ENCODE measurements at regions not wholly inside any gene's neighbourhood (a gene's known extent, or its start where the extent isn't known, plus 50 kb on each side); places are given as distances from the start of the nearest gene placed in this dataset.

- TF ChIP-seq ZNF335 (tag by site-specific recombination; conservative IDR thresholded peaks at IDR 0.05) (no peak), HIC1 (tag by site-specific recombination; IDR thresholded peaks at IDR 0.05) (no peak), ZNF2 (tag by site-specific recombination; IDR thresholded peaks at IDR 0.05) (peak; percentile 53; the same call in 1 of the 2 replicates), SP7 (tag by site-specific recombination; IDR thresholded peaks at IDR 0.05) (no peak), ZNF776 (tag by site-specific recombination; IDR thresholded peaks at IDR 0.05; ENCODE audit: borderline replicate concordance) (no peak), ZNF48 (tag by site-specific recombination; IDR thresholded peaks at IDR 0.05) (no peak), TSHZ1 (tag by site-specific recombination; IDR thresholded peaks at IDR 0.05; ENCODE audit: borderline replicate concordance) (no peak), ZNF626 (tag by site-specific recombination; IDR thresholded peaks at IDR 0.05) (no peak), CTCF (tag by site-specific recombination; IDR thresholded peaks at IDR 0.05) (peak; percentile 80), GLIS2 (tag by site-specific recombination; IDR thresholded peaks at IDR 0.05) (no peak), YY2 (tag by site-specific recombination; IDR thresholded peaks at IDR 0.05) (no peak), ZNF571 (tag by site-specific recombination; IDR thresholded peaks at IDR 0.05) (no peak), ZNF624 (tag by site-specific recombination; IDR thresholded peaks at IDR 0.05) (no peak), ZNF791 (tag by site-specific recombination; IDR thresholded peaks at IDR 0.05) (no peak), GLI2 (tag by site-specific recombination; IDR thresholded peaks at IDR 0.05; ENCODE audit: borderline replicate concordance, low read depth) (no peak), ZNF211 (tag by site-specific recombination; IDR thresholded peaks at IDR 0.05; ENCODE audit: low read depth) (no peak)
These were observed 104.9 kb upstream of the NXT1 start (continued) for GRCh38 chr20:23245553-23246181.

GRCh38 chr20:23244916-23245552 is 105.6 kb upstream of the NXT1 start:
- no peak overlapping the region for H3K27ac ChIP-seq (ENCODE audit: extremely low read depth, low read depth, low read length)
- no peaks in the 10 kb centered on the region for H3K9me3 ChIP-seq (ENCODE audit: control insufficient read depth, insufficient read depth, low read depth, low read length)
- H3K36me3 ChIP-seq (ENCODE audit: control insufficient read depth in 2 of 2, insufficient read depth in 1 of 2, low read length in 2 of 2): no peaks in the 10 kb centered on the region
- no peak overlapping the region for H3K4me3 ChIP-seq (ENCODE audit: low read depth, low read length)
- POLR2A ChIA-PET: no interaction called here
- H3K4me1 ChIP-seq (ENCODE audit: control insufficient read depth, insufficient read depth, low read length): no peaks in the 10 kb centered on the region
- CTCF ChIA-PET: interaction anchor here (0.6 to 3.8 kb wide), 15 partner anchors 10 to 905 kb away, joined by 3 to 38 read pairs (median 4); no protein-coding TSS in a partner anchor
- TF ChIP-seq MZF1 (tag by site-specific recombination; IDR thresholded peaks at IDR 0.05; ENCODE audit: borderline replicate concordance) (no peak), REPIN1 (tag by site-specific recombination; IDR thresholded peaks at IDR 0.05; ENCODE audit: low read depth) (no peak), ZNF324 (tag by site-specific recombination; IDR thresholded peaks at IDR 0.05) (no peak), ZNF19 (tag by site-specific recombination; IDR thresholded peaks at IDR 0.05; ENCODE audit: low read depth) (no peak), ZNF248 (tag by site-specific recombination; IDR thresholded peaks at IDR 0.05) (no peak), ZNF354C (tag by site-specific recombination; IDR thresholded peaks at IDR 0.05; ENCODE audit: borderline replicate concordance, low read depth) (no peak), YY1 (tag by site-specific recombination; IDR thresholded peaks at IDR 0.05) (no peak), ZNF518A (tag by site-specific recombination; conservative IDR thresholded peaks at IDR 0.05; ENCODE audit: low read depth) (no peak), SCRT1 (tag by site-specific recombination; IDR thresholded peaks at IDR 0.05; ENCODE audit: borderline replicate concordance) (no peak)
